K562 (cell line): ENCODE measurements at regions not wholly inside any gene's neighbourhood (a gene's known extent, or its start where the extent isn't known, plus 50 kb on each side); places are given as distances from the start of the nearest gene placed in this dataset.

Source experiments
- ATAC-seq: fragments of 200-7000 bp; cut with Tn5 transposase; 3 replicates; pipeline ENCODE4 v1.9.1; 2020; ENCODE audit warnings: moderate library complexity
- BruUV-seq: library from RNA; stranded (reverse); fragments of 400-500 nt; replicated peaks from 2 replicates; lab custom pipeline; 2021; lab: Mats Ljungman, UMichigan
- CTCF ChIA-PET: fragments of 300-600 bp; formaldehyde crosslinking; extraction: SDS; loops from one replicate; lab custom pipeline; 2021; ENCODE audit warnings: low intra/inter-chr PET ratio; lab: Yijun Ruan, JAX
- POLR2A ChIA-PET: fragments of 300-600, 350-650 bp; sonication (Branson Sonifier 250); formaldehyde crosslinking; extraction: SDS; loops from one replicate; lab custom pipeline; 2021; ENCODE audit warnings: antibody characterized with exemption, inconsistent platforms; lab: Yijun Ruan, JAX
- DNase-seq, 4 experiments: peaks; one replicate each; pipeline versions ENCODE4 v3.0.0 to v3.0.0-alpha.2; 2011 to 2018; ENCODE audit warnings: low spot score in 3 of 4, mixed read lengths in 3 of 4; ENCODE audit errors: extremely low read depth in 1 of 4
- FAIRE-seq: peaks from 2 replicates; lab custom pipeline; 2011; peaks lifted over from hg19 to GRCh38; lab: Jason Lieb, UNC
- H2AFZ ChIP-seq: 2 replicates; pipeline ENCODE4 v1.6.0; 2011; ENCODE audit warnings: low read depth, low read length, control low read depth, inconsistent platforms
- H3K27ac ChIP-seq: fragments of 200-600 bp; 3 replicates; pipeline ENCODE4 v1.8.0; 2011; ENCODE audit warnings: low read depth, mild to moderate bottlenecking, control low read depth, inconsistent platforms, low read length, moderate library complexity, mixed read lengths; ENCODE audit errors: extremely low read depth
- H3K27me3 ChIP-seq, 2 experiments: fragments of 300-600 bp in 1 of 2; 2 replicates in 1 of 2; 3 replicates in 1 of 2; pipeline versions ENCODE4 v1.6.0 to v1.8.0; 2011; ENCODE audit warnings: inconsistent platforms in 2 of 2, low read length in 2 of 2, mild to moderate bottlenecking in 1 of 2, mixed read lengths in 1 of 2, moderate library complexity in 1 of 2; ENCODE audit not compliant: control insufficient read depth in 2 of 2, insufficient read depth in 2 of 2
- H3K36me3 ChIP-seq: fragments of 300-600 bp; 3 replicates; pipeline ENCODE4 v1.8.0; 2011; ENCODE audit warnings: mild to moderate bottlenecking, low read length, inconsistent platforms; ENCODE audit not compliant: control insufficient read depth, insufficient read depth
- H3K4me1 ChIP-seq, 2 experiments: fragments of 200-600 bp in 1 of 2; replicated peaks in 1 of 2; 2 replicates in 1 of 2; 3 replicates in 1 of 2; pipeline versions ENCODE4 v1.5.1 to v1.8.0; 2011; ENCODE audit warnings: inconsistent platforms in 2 of 2, low read length in 2 of 2, mild to moderate bottlenecking in 1 of 2, mixed read lengths in 1 of 2, moderate library complexity in 1 of 2; ENCODE audit not compliant: control insufficient read depth in 2 of 2, insufficient read depth in 2 of 2
- H3K4me2 ChIP-seq: 2 replicates; pipeline ENCODE4 v1.6.1; 2011; ENCODE audit warnings: low read length, control low read depth, inconsistent platforms, mixed read lengths; ENCODE audit not compliant: insufficient read depth
- H3K4me3 ChIP-seq: fragments of 200-600 bp; sonication (generic), shearing (Covaris generic); 2 replicates; pipeline ENCODE4 v1.5.1; 2016; ENCODE audit warnings: control low read depth, inconsistent platforms
- H3K79me2 ChIP-seq: fragments of 200-600 bp; 3 replicates; pipeline ENCODE4 v1.8.0; 2011; ENCODE audit warnings: low read length, inconsistent platforms; ENCODE audit not compliant: control insufficient read depth, insufficient read depth
- H3K9ac ChIP-seq, 2 experiments: 2 replicates each; pipeline versions ENCODE4 v1.6.0 to v1.6.1; 2011; ENCODE audit warnings: low read depth in 2 of 2, low read length in 2 of 2, control low read depth in 1 of 2, inconsistent platforms in 1 of 2, mild to moderate bottlenecking in 1 of 2, mixed read lengths in 1 of 2; ENCODE audit not compliant: insufficient read depth in 1 of 2
- H3K9me1 ChIP-seq: one replicate; pipeline ENCODE4 v1.6.0; 2011; ENCODE audit warnings: inconsistent platforms, mild to moderate bottlenecking, low read length, moderate library complexity; ENCODE audit not compliant: control insufficient read depth, insufficient read depth
- H3K9me3 ChIP-seq: replicated peaks from 2 replicates; pipeline ENCODE4 v1.5.1; 2011; ENCODE audit warnings: low read depth, low read length, inconsistent platforms; ENCODE audit not compliant: control insufficient read depth, insufficient read depth
- H4K20me1 ChIP-seq: replicated peaks from 2 replicates; pipeline ENCODE4 v1.6.1; 2011; ENCODE audit warnings: low read length, inconsistent platforms, mixed read lengths; ENCODE audit not compliant: control insufficient read depth, insufficient read depth
- ELF2 ChIP-seq: fragments of 250-450 bp; sonication (Bioruptor Pico); IDR thresholded peaks from 2 replicates; pipeline ENCODE4 v1.5.0; 2021; ENCODE audit warnings: mild to moderate bottlenecking
- EP400 ChIP-seq: fragments of 450-650 bp; IDR thresholded peaks from 2 replicates; pipeline ENCODE4 v1.6.1; 2017; ENCODE audit warnings: antibody characterized with exemption, mild to moderate bottlenecking, moderate library complexity
- GTF2F1 ChIP-seq: IDR thresholded peaks from 2 replicates; pipeline ENCODE4 v1.6.1; 2011; ENCODE audit warnings: low read depth, low read length, improper control_type of control experiment
- GTF3C2 ChIP-seq: IDR thresholded peaks from 3 replicates; pipeline ENCODE4 v1.6.1; 2011; ENCODE audit warnings: borderline replicate concordance, mild to moderate bottlenecking, moderate library complexity; ENCODE audit not compliant: insufficient read length; ENCODE audit errors: extremely low read depth
- HBP1 ChIP-seq: fragments of 450-650 bp; formaldehyde crosslinking; IDR thresholded peaks from 2 replicates; pipeline ENCODE4 v1.4.0; 2022; ENCODE audit warnings: missing genetic modification characterization
- KLF1 ChIP-seq: fragments of 450-650 bp; IDR thresholded peaks from 2 replicates; pipeline ENCODE4 v1.6.1; 2016; ENCODE audit warnings: missing genetic modification characterization, missing compliant biosample characterization
- MAFF ChIP-seq: IDR thresholded peaks from 2 replicates; pipeline ENCODE4 v1.6.1; 2012; ENCODE audit warnings: low read length, improper control_type of control experiment
- NFIC ChIP-seq: fragments of 450-650 bp; IDR thresholded peaks from 2 replicates; pipeline ENCODE4 v1.6.1; 2017; ENCODE audit warnings: mild to moderate bottlenecking, inconsistent platforms
- NR2C1 ChIP-seq, 2 experiments: fragments of 450-650 bp; IDR thresholded peaks; 2 replicates each; pipeline ENCODE4 v1.6.1; 2017; ENCODE audit warnings: mild to moderate bottlenecking in 2 of 2, antibody characterized with exemption in 1 of 2, inconsistent platforms in 1 of 2, missing compliant biosample characterization in 1 of 2, missing genetic modification characterization in 1 of 2
- NR4A1 ChIP-seq, 2 experiments: fragments of 250-450 bp in 1 of 2; fragments of 450-650 bp in 1 of 2; sonication (Bioruptor Pico) in 1 of 2; IDR thresholded peaks; 2 replicates each; pipeline versions ENCODE4 v1.4.0 to v1.6.1; 2016 to 2020; ENCODE audit warnings: mild to moderate bottlenecking in 2 of 2, missing compliant biosample characterization in 1 of 2, missing genetic modification characterization in 1 of 2, moderate library complexity in 1 of 2
- PREB ChIP-seq: sonication (generic); formaldehyde crosslinking; IDR thresholded peaks from 2 replicates; pipeline ENCODE4 v1.8.1; 2023; ENCODE audit warnings: mild to moderate bottlenecking, missing genetic modification reagents
- STAT6 ChIP-seq: sonication (generic); formaldehyde crosslinking; IDR thresholded peaks from 2 replicates; pipeline ENCODE4 v1.8.1; 2023; ENCODE audit warnings: mild to moderate bottlenecking, missing genetic modification reagents
- ZFPM2 ChIP-seq: fragments of 250-450 bp; sonication (Bioruptor Pico); IDR thresholded peaks from 2 replicates; pipeline ENCODE4 v1.5.1; 2022; ENCODE audit warnings: mild to moderate bottlenecking
- ZNF134 ChIP-seq: fragments of 250-450 bp; sonication (Bioruptor Pico); conservative IDR thresholded peaks from 2 replicates; pipeline ENCODE4 v1.4.0; 2020
- ZNF140 ChIP-seq: fragments of 250-450 bp; sonication (Bioruptor Pico); IDR thresholded peaks from 2 replicates; pipeline ENCODE4 v1.8.0; 2021; ENCODE audit warnings: moderate library complexity, mild to moderate bottlenecking, inconsistent platforms
- ZNF551 ChIP-seq: fragments of 250-450 bp; sonication (Bioruptor Pico); IDR thresholded peaks from 2 replicates; pipeline ENCODE4 v1.5.0; 2021; ENCODE audit warnings: mild to moderate bottlenecking, moderate library complexity
- WGBS: fragments of 100-300 bp; shearing (Covaris generic); methylation state at CpG from one replicate; pipeline ENCODE4 v1.1.6; 2016; ENCODE audit warnings: low coverage, mixed read lengths; ENCODE audit not compliant: insufficient coverage; ENCODE audit errors: missing lambda C conversion rate; 5-methylcytosine and 5-hydroxymethylcytosine counted together
- in situ Hi-C: fragments of 300-500 bp; cut with MboI; formaldehyde crosslinking; loops from 4 replicates; pipeline ENCODE4 v1.15.0; 2018; ENCODE audit warnings: inconsistent platforms, mixed read lengths
- intact Hi-C: fragments of 100-400 bp; cut with micrococcal nuclease; formaldehyde crosslinking; loops from 2 replicates; pipeline ENCODE4 v1.14.2; 2022

GRCh38 chr2:217512728-217513127, 490.1 kb downstream of the TNS1 start:
- CTCF ChIA-PET = interaction anchor here (1.2 kb wide), 1 partner anchor 201 kb away, joined by 3 read pairs; no protein-coding TSS in a partner anchor
- no peaks in the 10 kb centered on the region for H3K27me3 ChIP-seq
- BruUV-seq = no TSS peak
- no peak for ATAC-seq
- no peak overlapping the region for H3K4me2 ChIP-seq
- no peak overlapping the region for H3K9ac ChIP-seq
- no peak overlapping the region for H3K4me3 ChIP-seq
- POLR2A ChIA-PET = no interaction called here
- H3K9me1 ChIP-seq = no peaks in the 10 kb centered on the region
- in situ Hi-C loops (loop anchor here (10.0 to 25.0 kb wide), 3 partner anchors 525 to 975 kb away; no protein-coding TSS in a partner anchor), intact Hi-C loops (loop anchor here (5.0 kb wide), 4 partner anchors 345 to 830 kb away; partner anchors contain the start of gene IGFBP5)
- H2AFZ ChIP-seq = no peak overlapping the region
- 31% methylated on average over 4 of the region's 4 CpGs for WGBS
- H3K27ac ChIP-seq = no peak overlapping the region
- no peaks in the 10 kb centered on the region for H3K9me3 ChIP-seq
- H3K79me2 ChIP-seq = no peaks in the 10 kb centered on the region
- no peaks in the 10 kb centered on the region for H3K36me3 ChIP-seq
- DNase-seq = no peak
- no peak for FAIRE-seq
- no peaks in the 10 kb centered on the region for H4K20me1 ChIP-seq
- no peaks in the 10 kb centered on the region for H3K4me1 ChIP-seq
- TF ChIP-seq STAT6 (CRISPR knock-in tag) (no peak), ZNF551 (no peak), GTF2F1 (no peak), ZNF134 (CRISPR knock-in tag) (no peak), MAFF (no peak), PREB (no peak), ELF2 (CRISPR knock-in tag) (no peak), KLF1 (tag) (no peak), ZNF140 (CRISPR knock-in tag) (no peak), GTF3C2 (no peak), NR4A1 (CRISPR knock-in tag; IDR thresholded peaks at IDR 0.05) (no peak), NR4A1 (tag; IDR thresholded peaks at IDR 0.05) (no peak), ZFPM2 (CRISPR knock-in tag) (no peak), NR2C1 (IDR thresholded peaks at IDR 0.05) (no peak), NR2C1 (tag; IDR thresholded peaks at IDR 0.05) (no peak), NFIC (no peak), EP400 (no peak), HBP1 (no peak)
